ENCODE measurements at regions not wholly inside any gene's neighbourhood (a gene's known extent, or its start where the extent isn't known, plus 50 kb on each side); places are given as distances from the start of the nearest gene placed in this dataset.

GRCh38 chr17:22300731-22301352, 608.5 kb downstream of the KCNJ18 start:
- TF ChIP-seq TCF12 (IDR thresholded peaks at IDR 0.05; ENCODE audit: low read depth): no peak
- no peak for TF ChIP-seq EP300 (IDR thresholded peaks at IDR 0.05; ENCODE audit: borderline replicate concordance)

Measured in Ishikawa (cell line).